DOHH2 (cell line): ENCODE measurements at regions not wholly inside any gene's neighbourhood (a gene's known extent, or its start where the extent isn't known, plus 50 kb on each side); places are given as distances from the start of the nearest gene placed in this dataset.

Experiments used
- H3F3A ChIP-seq: fragments of 200-600 bp; sonication (generic), shearing (Covaris generic); 2 replicates; pipeline ENCODE4 v1.6.0; 2016; ENCODE audit warnings: antibody characterized with exemption, mild to moderate bottlenecking; ENCODE audit not compliant: control insufficient read depth, insufficient read depth
- H3K27ac ChIP-seq: fragments of 200-600 bp; sonication (generic); 2 replicates; pipeline ENCODE4 v1.5.1; 2014; ENCODE audit warnings: low read depth, mild to moderate bottlenecking, low read length, moderate library complexity
- H3K27me3 ChIP-seq: fragments of 200-600 bp; sonication (generic); 2 replicates; pipeline ENCODE4 v1.6.1; 2014; ENCODE audit warnings: mild to moderate bottlenecking, low read length, mixed read lengths; ENCODE audit not compliant: control insufficient read depth
- H3K36me3 ChIP-seq: fragments of 200-600 bp; sonication (generic); 2 replicates; pipeline ENCODE4 v1.6.1; 2014; ENCODE audit warnings: mild to moderate bottlenecking, low read length, moderate library complexity, mixed read lengths; ENCODE audit not compliant: control insufficient read depth
- H3K4me1 ChIP-seq: fragments of 200-600 bp; sonication (generic); 2 replicates; pipeline ENCODE4 v1.6.1; 2014; ENCODE audit warnings: mild to moderate bottlenecking, low read length, mixed read lengths; ENCODE audit not compliant: control insufficient read depth
- H3K4me2 ChIP-seq: fragments of 200-600 bp; sonication (generic); 2 replicates; pipeline ENCODE4 v1.6.0; 2014; ENCODE audit warnings: mild to moderate bottlenecking, low read length, moderate library complexity
- H3K4me3 ChIP-seq: fragments of 200-600 bp; sonication (generic); 2 replicates; pipeline ENCODE4 v1.5.1; 2014; ENCODE audit warnings: mild to moderate bottlenecking, low read length, mixed read lengths
- H3K79me2 ChIP-seq: fragments of 200-600 bp; sonication (generic); 2 replicates; pipeline ENCODE4 v1.6.1; 2014; ENCODE audit warnings: mild to moderate bottlenecking, low read length, mixed read lengths; ENCODE audit not compliant: control insufficient read depth
- H3K9me2 ChIP-seq: fragments of 200-600 bp; sonication (generic); replicated peaks from 2 replicates; pipeline ENCODE4 v1.6.1; 2014; ENCODE audit warnings: mild to moderate bottlenecking, low read length, mixed read lengths; ENCODE audit not compliant: control insufficient read depth
- H3K9me3 ChIP-seq: fragments of 200-600 bp; sonication (generic); 2 replicates; pipeline ENCODE4 v1.6.1; 2014; ENCODE audit warnings: antibody characterized with exemption, low read length, mixed read lengths; ENCODE audit not compliant: control insufficient read depth, insufficient read depth
- H4K20me1 ChIP-seq: fragments of 200-600 bp; sonication (generic); 2 replicates; pipeline ENCODE4 v1.6.0; 2014; ENCODE audit warnings: low read depth, mild to moderate bottlenecking, antibody characterized with exemption, low read length, moderate library complexity; ENCODE audit not compliant: control insufficient read depth, insufficient read depth
- CTCF ChIP-seq: fragments of 200-600 bp; sonication (generic); IDR thresholded peaks from one replicate; pipeline ENCODE4 v1.5.1; 2014; ENCODE audit warnings: antibody characterized with exemption, mild to moderate bottlenecking, low read depth, low read length; ENCODE audit not compliant: poor library complexity, severe bottlenecking
- EZH2phosphoT487 ChIP-seq: fragments of 200-600 bp; sonication (generic); IDR thresholded peaks from 2 replicates; pipeline ENCODE4 v1.6.1; 2017; ENCODE audit warnings: borderline replicate concordance, mild to moderate bottlenecking, antibody characterized with exemption, low read length, moderate library complexity, mixed read lengths

DNA sequence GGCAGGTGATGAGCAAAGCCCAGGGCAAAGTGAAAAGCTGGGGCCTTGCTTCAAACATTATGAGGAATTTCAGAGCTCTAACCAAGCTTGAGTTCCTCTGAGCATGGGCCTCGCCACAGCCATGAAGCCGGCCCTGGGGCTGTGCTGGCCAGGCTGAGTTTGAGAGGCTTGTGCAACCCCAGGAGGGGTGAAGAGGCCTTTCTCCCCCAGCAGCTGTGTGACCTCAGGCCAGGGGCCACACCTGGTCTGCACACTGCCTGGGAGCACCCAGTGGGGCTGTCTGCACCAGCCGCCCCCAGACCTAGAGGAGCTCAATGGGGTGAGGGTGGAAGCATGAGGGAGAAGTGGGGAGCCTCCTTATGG is 204.9 kb upstream of the C14orf180 start:
- no peak for TF ChIP-seq EZH2phosphoT487
- TF ChIP-seq CTCF: no peak
- H3K36me3 ChIP-seq: no peaks in the 10 kb centered on the region
- no peaks in the 10 kb centered on the region for H3K9me2 ChIP-seq
- no peaks in the 10 kb centered on the region for H3F3A ChIP-seq
- H3K27ac ChIP-seq: no peak overlapping the region
- H3K4me2 ChIP-seq: no peak overlapping the region
- H3K4me3 ChIP-seq: no peak overlapping the region
- H3K4me1 ChIP-seq: no peaks in the 10 kb centered on the region
- H3K9me3 ChIP-seq: no peaks in the 10 kb centered on the region
- no peaks in the 10 kb centered on the region for H4K20me1 ChIP-seq
- H3K27me3 ChIP-seq: no peaks in the 10 kb centered on the region
- H3K79me2 ChIP-seq: no peaks in the 10 kb centered on the region

DNA sequence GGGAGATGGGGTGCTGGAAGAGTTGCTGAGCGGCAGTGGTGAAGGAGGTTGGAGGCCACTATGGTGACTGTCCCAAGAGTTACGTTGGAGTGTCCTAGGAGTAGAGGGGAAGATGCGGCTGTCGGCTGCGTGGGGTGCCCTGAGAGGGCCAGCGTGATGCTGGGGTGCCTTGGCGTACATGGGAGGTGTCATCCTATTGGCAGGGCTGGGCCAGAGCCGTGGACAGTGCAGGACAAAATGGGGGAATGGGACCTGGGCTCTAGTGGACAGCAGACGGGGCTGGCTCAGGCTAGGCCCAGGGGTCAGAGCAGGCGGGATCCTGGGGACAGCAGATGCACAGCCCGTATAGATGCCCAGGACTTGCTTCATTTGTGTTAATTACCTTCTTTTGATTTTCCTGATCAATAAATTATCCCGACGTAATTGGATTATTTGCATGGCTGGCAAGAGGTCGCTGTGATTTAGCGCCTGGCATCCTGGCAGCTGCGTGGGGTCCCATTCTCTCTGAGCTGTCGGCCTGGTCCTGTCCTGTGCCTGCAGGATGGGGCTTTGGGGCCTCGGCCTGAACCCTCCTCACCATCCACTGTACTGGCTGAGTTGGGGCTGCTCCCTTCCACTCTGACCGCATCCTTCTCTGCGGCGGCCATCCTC is 203.9 kb upstream of the C14orf180 start:
- no peaks in the 10 kb centered on the region for H3K36me3 ChIP-seq
- H4K20me1 ChIP-seq: no peaks in the 10 kb centered on the region
- H3K4me1 ChIP-seq: no peaks in the 10 kb centered on the region
- no peaks in the 10 kb centered on the region for H3K9me3 ChIP-seq
- H3F3A ChIP-seq: no peaks in the 10 kb centered on the region
- peaks cover under 1% of the 10 kb centered on the region; the same call in 1 of the 2 replicates for H3K27me3 ChIP-seq
- no peaks in the 10 kb centered on the region for H3K79me2 ChIP-seq
- no peaks in the 10 kb centered on the region for H3K9me2 ChIP-seq
- no peak overlapping the region for H3K4me2 ChIP-seq
- no peak overlapping the region for H3K4me3 ChIP-seq
- TF ChIP-seq CTCF: no peak
- TF ChIP-seq EZH2phosphoT487: no peak
- no peak overlapping the region for H3K27ac ChIP-seq

GRCh38 chr14:104376202-104377140 is 203.1 kb upstream of the C14orf180 start:
- Histone ChIP-seq H3K9me2 (no peaks in the 10 kb centered on the region), H4K20me1 (no peaks in the 10 kb centered on the region), H3F3A (no peaks in the 10 kb centered on the region), H3K4me2 (no peak overlapping the region), H3K27ac (no peak overlapping the region), H3K4me1 (no peaks in the 10 kb centered on the region), H3K4me3 (no peak overlapping the region), H3K79me2 (no peaks in the 10 kb centered on the region), H3K36me3 (no peaks in the 10 kb centered on the region), H3K27me3 (peaks cover 3% of the 10 kb centered on the region; the same call in 1 of the 2 replicates), H3K9me3 (no peaks in the 10 kb centered on the region)
- TF ChIP-seq EZH2phosphoT487 (no peak), CTCF (no peak)
